IMR-90 (cell line): ENCODE measurements at regions not wholly inside any gene's neighbourhood (a gene's known extent, or its start where the extent isn't known, plus 50 kb on each side); places are given as distances from the start of the nearest gene placed in this dataset.

Experiments used
- ATAC-seq: fragments of 200-7000 bp; cut with Tn5 transposase; 2 replicates; pipeline ENCODE4 v1.9.1; 2020; ENCODE audit warnings: low read depth, mild to moderate bottlenecking, moderate library complexity
- BruUV-seq: library from RNA; stranded (reverse); fragments of 400-500 nt; replicated peaks from 2 replicates; lab custom pipeline; 2021; lab: Mats Ljungman, UMichigan
- CTCF ChIA-PET: fragments of 300-600 bp; formaldehyde crosslinking; extraction: SDS; loops from one replicate; lab custom pipeline; 2021; ENCODE audit warnings: antibody characterized with exemption; lab: Yijun Ruan, JAX
- POLR2A ChIA-PET: fragments of 300-600 bp; sonication (Branson Sonifier 250); formaldehyde crosslinking; loops from one replicate; lab custom pipeline; 2022; ENCODE audit warnings: antibody characterized with exemption; ENCODE audit not compliant: unreplicated experiment; lab: Charles Lee
- DNase-seq: peaks from one replicate; pipeline ENCODE4 v3.0.0; 2013
- H2AFZ ChIP-seq: replicated peaks from 2 replicates; pipeline ENCODE3; 2013; ENCODE audit warnings: low read length, mild to moderate bottlenecking; ENCODE audit not compliant: poor library complexity
- H2AK5ac ChIP-seq: 2 replicates; pipeline ENCODE4 v1.6.1; 2013; ENCODE audit warnings: low read depth, low read length, inconsistent platforms
- H2AK9ac ChIP-seq: replicated peaks from 2 replicates; pipeline ENCODE3; 2013; ENCODE audit warnings: mild to moderate bottlenecking, low read depth, low read length, moderate library complexity; ENCODE audit not compliant: poor library complexity
- H2BK120ac ChIP-seq: 2 replicates; pipeline ENCODE4 v1.6.1; 2013; ENCODE audit warnings: low read depth, low read length, inconsistent platforms
- H2BK15ac ChIP-seq: 3 replicates; pipeline ENCODE4 v1.6.1; 2013; ENCODE audit warnings: low read depth, low read length, inconsistent platforms
- H2BK20ac ChIP-seq: 2 replicates; pipeline ENCODE4 v1.6.1; 2013; ENCODE audit warnings: low read depth, mild to moderate bottlenecking, inconsistent platforms, low read length, moderate library complexity
- H2BK5ac ChIP-seq: 2 replicates; pipeline ENCODE4 v1.6.1; 2013; ENCODE audit warnings: mild to moderate bottlenecking, low read depth, low read length, inconsistent platforms; ENCODE audit not compliant: poor library complexity, severe bottlenecking
- H3K14ac ChIP-seq: replicated peaks from 2 replicates; pipeline ENCODE4 v1.6.1; 2013; ENCODE audit warnings: low read depth, low read length, inconsistent platforms
- H3K18ac ChIP-seq: 2 replicates; pipeline ENCODE4 v1.6.1; 2013; ENCODE audit warnings: low read depth, low read length, control low read depth
- H3K23ac ChIP-seq: 2 replicates; pipeline ENCODE4 v1.6.1; 2013; ENCODE audit warnings: low read depth, low read length, inconsistent platforms
- H3K27ac ChIP-seq: 2 replicates; pipeline ENCODE4 v1.5.1; 2013; ENCODE audit warnings: mild to moderate bottlenecking, control low read depth, low read length; ENCODE audit not compliant: insufficient read depth
- H3K27me3 ChIP-seq: 2 replicates; pipeline ENCODE4 v1.6.1; 2013; ENCODE audit warnings: low read length; ENCODE audit not compliant: control insufficient read depth, insufficient read depth
- H3K36me3 ChIP-seq: 2 replicates; pipeline ENCODE4 v1.6.1; 2013; ENCODE audit warnings: low read length, mixed read lengths; ENCODE audit not compliant: control insufficient read depth, insufficient read depth
- H3K4ac ChIP-seq: 2 replicates; pipeline ENCODE4 v1.6.1; 2013; ENCODE audit warnings: low read depth, low read length, inconsistent platforms
- H3K4me1 ChIP-seq: 2 replicates; pipeline ENCODE4 v1.6.1; 2013; ENCODE audit warnings: low read length, mixed read lengths; ENCODE audit not compliant: control insufficient read depth, insufficient read depth
- H3K4me2 ChIP-seq: 2 replicates; pipeline ENCODE4 v1.6.1; 2013; ENCODE audit warnings: low read depth, mild to moderate bottlenecking, control low read depth, low read length, moderate library complexity
- H3K4me3 ChIP-seq: 2 replicates; pipeline ENCODE4 v1.5.1; 2013; ENCODE audit warnings: low read depth, mild to moderate bottlenecking, control low read depth, low read length, moderate library complexity; ENCODE audit not compliant: insufficient read depth
- H3K56ac ChIP-seq: 2 replicates; pipeline ENCODE4 v1.6.1; 2013; ENCODE audit warnings: low read length, inconsistent platforms; ENCODE audit not compliant: insufficient read depth; ENCODE audit errors: extremely low read depth
- H3K79me1 ChIP-seq, 2 experiments: 2 replicates each; pipeline ENCODE4 v1.6.1; 2013; ENCODE audit warnings: low read length in 2 of 2, inconsistent platforms in 1 of 2, low read depth in 1 of 2
- H3K9ac ChIP-seq: 2 replicates; pipeline ENCODE4 v1.6.1; 2013; ENCODE audit warnings: low read depth, low read length, control low read depth
- H3K9me1 ChIP-seq: 2 replicates; pipeline ENCODE4 v1.6.1; 2013; ENCODE audit warnings: low read length, inconsistent platforms; ENCODE audit not compliant: insufficient read depth
- H3K9me3 ChIP-seq: 2 replicates; pipeline ENCODE4 v1.6.1; 2013; ENCODE audit warnings: low read length; ENCODE audit not compliant: control insufficient read depth, insufficient read depth
- H4K20me1 ChIP-seq: 2 replicates; pipeline ENCODE4 v1.6.1; 2013; ENCODE audit warnings: low read length, inconsistent platforms; ENCODE audit not compliant: insufficient read depth
- H4K5ac ChIP-seq: 2 replicates; pipeline ENCODE4 v1.6.1; 2013; ENCODE audit warnings: mild to moderate bottlenecking, low read depth, low read length, control low read depth
- H4K8ac ChIP-seq, 2 experiments: 2 replicates each; pipeline ENCODE4 v1.6.1; 2013; ENCODE audit warnings: low read depth in 2 of 2, low read length in 2 of 2, control low read depth in 1 of 2, inconsistent platforms in 1 of 2
- H4K91ac ChIP-seq: 2 replicates; pipeline ENCODE4 v1.6.1; 2013; ENCODE audit warnings: low read depth, low read length, inconsistent platforms; ENCODE audit not compliant: insufficient read depth
- BHLHE40 ChIP-seq: fragments of 150-350 bp; IDR thresholded peaks from 2 replicates; pipeline ENCODE4 v1.6.1; 2016; ENCODE audit warnings: mild to moderate bottlenecking, low read depth, low read length
- CEBPB ChIP-seq: IDR thresholded peaks from 2 replicates; pipeline ENCODE4 v1.6.1; 2012; ENCODE audit warnings: low read depth, low read length, improper control_type of control experiment
- CHD1 ChIP-seq: IDR thresholded peaks from 2 replicates; pipeline ENCODE4 v1.6.1; 2012; ENCODE audit warnings: low read depth, low read length, improper control_type of control experiment
- FOS ChIP-seq: fragments of 150-350 bp; IDR thresholded peaks from 2 replicates; pipeline ENCODE4 v1.6.1; 2016; ENCODE audit warnings: low read depth, low read length
- MAFK ChIP-seq: IDR thresholded peaks from 2 replicates; pipeline ENCODE4 v1.6.1; 2012; ENCODE audit warnings: low read depth, low read length, improper control_type of control experiment
- MAZ ChIP-seq: IDR thresholded peaks from 2 replicates; pipeline ENCODE4 v1.6.1; 2012; ENCODE audit warnings: low read depth, mild to moderate bottlenecking, low read length, improper control_type of control experiment, moderate library complexity, borderline replicate concordance
- MXI1 ChIP-seq: IDR thresholded peaks from 2 replicates; pipeline ENCODE4 v1.6.1; 2012; ENCODE audit warnings: low read depth, mild to moderate bottlenecking, low read length, moderate library complexity, borderline replicate concordance
- NFE2L2 ChIP-seq: fragments of 150-350 bp; IDR thresholded peaks from 2 replicates; pipeline ENCODE4 v1.6.1; 2016; ENCODE audit warnings: low read depth, mild to moderate bottlenecking, low read length
- POLR2A ChIP-seq: IDR thresholded peaks from 2 replicates; pipeline ENCODE4 v1.6.1; 2012; ENCODE audit warnings: mild to moderate bottlenecking, low read depth, low read length
- RAD21 ChIP-seq: IDR thresholded peaks from 2 replicates; pipeline ENCODE4 v1.6.1; 2012; ENCODE audit warnings: low read length, improper control_type of control experiment
- RCOR1 ChIP-seq: IDR thresholded peaks from 2 replicates; pipeline ENCODE4 v1.6.1; 2012; ENCODE audit warnings: mild to moderate bottlenecking, low read length, improper control_type of control experiment; ENCODE audit not compliant: insufficient replicate concordance
- RFX5 ChIP-seq: IDR thresholded peaks from 2 replicates; pipeline ENCODE4 v1.8.0; 2012; ENCODE audit warnings: low read depth, mild to moderate bottlenecking, low read length, moderate library complexity
- SMC3 ChIP-seq: fragments of 150-350 bp; IDR thresholded peaks from 2 replicates; pipeline ENCODE4 v1.6.1; 2016; ENCODE audit warnings: low read depth, mild to moderate bottlenecking, antibody characterized with exemption, low read length, moderate library complexity
- WGBS, 2 experiments: methylation state at CpG; one replicate each; pipeline versions ENCODE4 v1.1.5 to v1.1.7; 2013; ENCODE audit warnings: missing lambda C conversion rate in 2 of 2; ENCODE audit not compliant: insufficient read length in 1 of 2; ENCODE audit errors: extremely low coverage in 2 of 2; 5-methylcytosine and 5-hydroxymethylcytosine counted together
- dilution Hi-C: fragments of 300-500 bp; cut with HindIII; formaldehyde crosslinking; loops from one replicate; pipeline ENCODE4 v1.14.3; 2018; ENCODE audit warnings: low sequenced_read_pairs; ENCODE audit not compliant: unreplicated experiment
- in situ Hi-C: fragments of 300-500 bp; cut with MboI; formaldehyde crosslinking; loops from 3 replicates; pipeline ENCODE4 v1.14.3; 2019; ENCODE audit warnings: low sequenced_read_pairs, inconsistent platforms, mixed read lengths
- intact Hi-C: fragments of 100-400 bp; cut with micrococcal nuclease; formaldehyde crosslinking; loops from 2 replicates; pipeline ENCODE4 v1.10.0; 2022
- TF ChIP-seq, protein P1 (sequence below): fragments of 150-350 bp; IDR thresholded peaks from 2 replicates; pipeline ENCODE4 v1.6.1; 2016; ENCODE audit warnings: low read depth, mild to moderate bottlenecking, low read length, moderate library complexity, borderline replicate concordance
- TF ChIP-seq, protein P2 (sequence below): conservative IDR thresholded peaks from 2 replicates; pipeline ENCODE4 v1.5.1; 2012; ENCODE audit warnings: mild to moderate bottlenecking, low read depth, low read length, improper control_type of control experiment
- TF ChIP-seq, protein P3 (sequence below): fragments of 150-350 bp; IDR thresholded peaks from 2 replicates; pipeline ENCODE4 v1.6.1; 2017; ENCODE audit warnings: mild to moderate bottlenecking, antibody characterized with exemption, low read length, low read depth

DNA sequence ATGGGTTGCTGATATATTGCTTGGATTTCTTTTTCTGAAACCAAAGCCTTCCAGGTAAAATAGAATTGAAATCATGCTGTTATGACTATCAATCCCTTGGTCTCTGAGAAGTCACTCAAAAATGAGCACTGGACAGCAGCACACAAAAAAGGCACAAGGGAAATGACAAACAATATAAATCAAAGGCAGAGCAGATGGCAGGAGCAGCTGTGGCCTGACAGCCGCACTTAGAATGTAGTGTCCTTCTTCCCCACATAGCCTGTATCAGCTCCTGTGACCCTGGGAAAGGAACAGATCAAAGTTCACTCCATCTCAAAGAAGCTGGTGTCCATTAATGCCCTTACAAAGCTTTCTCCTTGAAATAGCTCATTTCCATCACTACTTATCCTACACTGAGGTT, 326.7 kb downstream of the SUCLG1 start:
- H3K79me1 ChIP-seq = no peaks in the 10 kb centered on the region
- H3K36me3 ChIP-seq = no peaks in the 10 kb centered on the region
- H3K4ac ChIP-seq = no peak overlapping the region
- dilution Hi-C loops = no loop called here
- intact Hi-C loops = no loop called here
- no peaks in the 10 kb centered on the region for H3K9me3 ChIP-seq
- no peaks in the 10 kb centered on the region for H3K9me1 ChIP-seq
- no peak overlapping the region for H2BK20ac ChIP-seq
- H3K4me2 ChIP-seq = no peak overlapping the region
- H3K27me3 ChIP-seq = no peaks in the 10 kb centered on the region
- H4K8ac ChIP-seq = no peak overlapping the region
- ChIA-PET POLR2A (no interaction called here), CTCF (no interaction called here)
- H4K5ac ChIP-seq = no peak overlapping the region
- H2BK15ac ChIP-seq = no peak overlapping the region
- H2AFZ ChIP-seq = no peak overlapping the region
- TF ChIP-seq, protein P1, sequence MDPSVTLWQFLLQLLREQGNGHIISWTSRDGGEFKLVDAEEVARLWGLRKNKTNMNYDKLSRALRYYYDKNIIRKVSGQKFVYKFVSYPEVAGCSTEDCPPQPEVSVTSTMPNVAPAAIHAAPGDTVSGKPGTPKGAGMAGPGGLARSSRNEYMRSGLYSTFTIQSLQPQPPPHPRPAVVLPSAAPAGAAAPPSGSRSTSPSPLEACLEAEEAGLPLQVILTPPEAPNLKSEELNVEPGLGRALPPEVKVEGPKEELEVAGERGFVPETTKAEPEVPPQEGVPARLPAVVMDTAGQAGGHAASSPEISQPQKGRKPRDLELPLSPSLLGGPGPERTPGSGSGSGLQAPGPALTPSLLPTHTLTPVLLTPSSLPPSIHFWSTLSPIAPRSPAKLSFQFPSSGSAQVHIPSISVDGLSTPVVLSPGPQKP = no peak
- TF ChIP-seq NFE2L2 (no peak), MAFK (no peak), SMC3 (no peak), CHD1 (no peak), POLR2A (no peak), BHLHE40 (no peak), MAZ (no peak), MXI1 (no peak), RFX5 (no peak), FOS (no peak), CEBPB (no peak), RAD21 (no peak), RCOR1 (no peak)
- TF ChIP-seq, protein P2, sequence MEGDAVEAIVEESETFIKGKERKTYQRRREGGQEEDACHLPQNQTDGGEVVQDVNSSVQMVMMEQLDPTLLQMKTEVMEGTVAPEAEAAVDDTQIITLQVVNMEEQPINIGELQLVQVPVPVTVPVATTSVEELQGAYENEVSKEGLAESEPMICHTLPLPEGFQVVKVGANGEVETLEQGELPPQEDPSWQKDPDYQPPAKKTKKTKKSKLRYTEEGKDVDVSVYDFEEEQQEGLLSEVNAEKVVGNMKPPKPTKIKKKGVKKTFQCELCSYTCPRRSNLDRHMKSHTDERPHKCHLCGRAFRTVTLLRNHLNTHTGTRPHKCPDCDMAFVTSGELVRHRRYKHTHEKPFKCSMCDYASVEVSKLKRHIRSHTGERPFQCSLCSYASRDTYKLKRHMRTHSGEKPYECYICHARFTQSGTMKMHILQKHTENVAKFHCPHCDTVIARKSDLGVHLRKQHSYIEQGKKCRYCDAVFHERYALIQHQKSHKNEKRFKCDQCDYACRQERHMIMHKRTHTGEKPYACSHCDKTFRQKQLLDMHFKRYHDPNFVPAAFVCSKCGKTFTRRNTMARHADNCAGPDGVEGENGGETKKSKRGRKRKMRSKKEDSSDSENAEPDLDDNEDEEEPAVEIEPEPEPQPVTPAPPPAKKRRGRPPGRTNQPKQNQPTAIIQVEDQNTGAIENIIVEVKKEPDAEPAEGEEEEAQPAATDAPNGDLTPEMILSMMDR = no peak
- TF ChIP-seq, protein P3, sequence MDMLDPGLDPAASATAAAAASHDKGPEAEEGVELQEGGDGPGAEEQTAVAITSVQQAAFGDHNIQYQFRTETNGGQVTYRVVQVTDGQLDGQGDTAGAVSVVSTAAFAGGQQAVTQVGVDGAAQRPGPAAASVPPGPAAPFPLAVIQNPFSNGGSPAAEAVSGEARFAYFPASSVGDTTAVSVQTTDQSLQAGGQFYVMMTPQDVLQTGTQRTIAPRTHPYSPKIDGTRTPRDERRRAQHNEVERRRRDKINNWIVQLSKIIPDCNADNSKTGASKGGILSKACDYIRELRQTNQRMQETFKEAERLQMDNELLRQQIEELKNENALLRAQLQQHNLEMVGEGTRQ = no peak
- H2BK120ac ChIP-seq = no peak overlapping the region
- BruUV-seq = no TSS peak
- no peak overlapping the region for H2AK9ac ChIP-seq
- H3K27ac ChIP-seq = no peak overlapping the region
- no peak overlapping the region for H3K56ac ChIP-seq
- no peak overlapping the region for H2BK5ac ChIP-seq
- DNase-seq (no peak), ATAC-seq (no peak)
- in situ Hi-C loops = no loop called here
- no peak overlapping the region for H4K91ac ChIP-seq
- H3K18ac ChIP-seq = no peak overlapping the region
- no peak overlapping the region for H2AK5ac ChIP-seq
- H3K23ac ChIP-seq = no peak overlapping the region
- H3K9ac ChIP-seq = no peak overlapping the region
- 0% methylated on average over 1 of the region's 1 CpG; no CpG with 5 or more reads in 1 of the 2 experiments for WGBS, 2 experiments
- no peaks in the 10 kb centered on the region for H4K20me1 ChIP-seq
- no peaks in the 10 kb centered on the region for H3K4me1 ChIP-seq
- no peak overlapping the region for H3K4me3 ChIP-seq
- no peak overlapping the region for H3K14ac ChIP-seq
